AG10803 (cell line): ENCODE measurements at regions not wholly inside any gene's neighbourhood (a gene's known extent, or its start where the extent isn't known, plus 50 kb on each side); places are given as distances from the start of the nearest gene placed in this dataset.

ENCODE experiments used
- DNase-seq: peaks from one replicate; pipeline ENCODE4 v3.0.0; 2010; ENCODE audit warnings: low read depth
- H3K4me3 ChIP-seq: 2 replicates; pipeline ENCODE4 v1.5.1; 2011; ENCODE audit warnings: mild to moderate bottlenecking, low read length, control low read depth
- TF ChIP-seq, protein P1 (sequence below): conservative IDR thresholded peaks from 2 replicates; pipeline ENCODE4 v1.5.1; 2011; ENCODE audit warnings: mild to moderate bottlenecking, low read length, control low read depth, inconsistent platforms

DNA sequence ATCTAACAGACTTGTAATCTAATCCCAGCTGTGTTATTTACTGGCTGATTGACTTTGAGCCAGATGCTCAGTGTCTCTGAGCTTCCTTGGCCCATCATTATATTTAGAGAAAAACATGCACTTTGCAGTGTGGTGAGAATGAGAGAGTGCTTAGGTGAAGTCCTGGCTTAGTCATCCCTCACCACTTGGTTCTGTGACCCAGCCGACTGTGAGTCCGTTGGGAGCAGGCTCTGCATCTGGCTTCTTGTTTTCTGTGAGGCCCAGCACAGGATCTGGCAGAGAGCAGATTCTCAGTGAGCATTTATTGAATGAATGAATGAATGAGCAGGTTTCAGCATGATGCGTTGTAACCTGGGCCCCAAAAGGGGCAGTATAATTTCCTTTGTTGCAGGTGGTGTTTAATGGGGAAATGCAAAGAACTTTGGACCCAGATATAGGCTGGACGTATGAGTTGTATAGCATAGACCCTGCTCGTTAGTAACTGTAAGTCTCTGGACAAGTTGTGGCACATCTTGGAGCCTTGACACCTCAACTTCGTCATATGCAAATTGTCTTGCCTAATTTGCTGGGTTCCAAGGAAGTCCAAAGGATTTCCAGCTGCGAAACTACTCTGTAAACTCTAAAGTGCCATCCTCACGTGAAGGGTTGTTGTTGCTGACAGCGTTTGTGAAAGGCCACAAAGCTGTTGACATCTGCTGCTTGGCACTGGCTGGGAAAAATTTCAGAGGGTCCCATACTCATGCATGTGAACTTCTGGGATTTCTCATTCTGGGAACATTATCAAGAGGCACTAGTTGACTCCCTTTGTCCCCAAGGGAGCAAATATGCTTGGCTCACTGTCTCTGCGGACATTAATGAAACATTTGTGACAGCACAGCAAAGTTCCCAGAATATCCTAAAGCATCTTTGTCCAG is 138.8 kb upstream of the USP24 start:
- DNase-seq: peak; percentile 39
- H3K4me3 ChIP-seq: no peak overlapping the region
- TF ChIP-seq, protein P1, sequence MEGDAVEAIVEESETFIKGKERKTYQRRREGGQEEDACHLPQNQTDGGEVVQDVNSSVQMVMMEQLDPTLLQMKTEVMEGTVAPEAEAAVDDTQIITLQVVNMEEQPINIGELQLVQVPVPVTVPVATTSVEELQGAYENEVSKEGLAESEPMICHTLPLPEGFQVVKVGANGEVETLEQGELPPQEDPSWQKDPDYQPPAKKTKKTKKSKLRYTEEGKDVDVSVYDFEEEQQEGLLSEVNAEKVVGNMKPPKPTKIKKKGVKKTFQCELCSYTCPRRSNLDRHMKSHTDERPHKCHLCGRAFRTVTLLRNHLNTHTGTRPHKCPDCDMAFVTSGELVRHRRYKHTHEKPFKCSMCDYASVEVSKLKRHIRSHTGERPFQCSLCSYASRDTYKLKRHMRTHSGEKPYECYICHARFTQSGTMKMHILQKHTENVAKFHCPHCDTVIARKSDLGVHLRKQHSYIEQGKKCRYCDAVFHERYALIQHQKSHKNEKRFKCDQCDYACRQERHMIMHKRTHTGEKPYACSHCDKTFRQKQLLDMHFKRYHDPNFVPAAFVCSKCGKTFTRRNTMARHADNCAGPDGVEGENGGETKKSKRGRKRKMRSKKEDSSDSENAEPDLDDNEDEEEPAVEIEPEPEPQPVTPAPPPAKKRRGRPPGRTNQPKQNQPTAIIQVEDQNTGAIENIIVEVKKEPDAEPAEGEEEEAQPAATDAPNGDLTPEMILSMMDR: no peak

DNA sequence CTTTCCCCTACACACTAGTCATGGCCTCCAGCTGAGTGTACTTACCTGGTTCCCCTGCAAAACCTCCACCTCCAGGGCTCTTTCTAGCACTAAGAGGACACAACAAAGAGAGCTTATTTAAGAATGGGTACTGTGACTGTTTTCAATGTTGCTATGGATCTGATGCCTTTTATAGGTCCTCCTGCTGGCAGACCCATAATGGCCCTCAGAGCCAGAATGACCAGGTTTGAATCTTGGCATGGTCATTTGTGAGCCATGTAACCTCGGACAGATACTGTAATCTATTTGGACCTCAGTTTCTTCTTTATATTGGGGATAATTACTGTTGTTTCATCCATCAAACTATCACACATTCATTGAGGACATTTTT is 137.6 kb upstream of the USP24 start:
- DNase-seq: no peak
- no peak overlapping the region for H3K4me3 ChIP-seq
- TF ChIP-seq, protein P1: no peak

DNA sequence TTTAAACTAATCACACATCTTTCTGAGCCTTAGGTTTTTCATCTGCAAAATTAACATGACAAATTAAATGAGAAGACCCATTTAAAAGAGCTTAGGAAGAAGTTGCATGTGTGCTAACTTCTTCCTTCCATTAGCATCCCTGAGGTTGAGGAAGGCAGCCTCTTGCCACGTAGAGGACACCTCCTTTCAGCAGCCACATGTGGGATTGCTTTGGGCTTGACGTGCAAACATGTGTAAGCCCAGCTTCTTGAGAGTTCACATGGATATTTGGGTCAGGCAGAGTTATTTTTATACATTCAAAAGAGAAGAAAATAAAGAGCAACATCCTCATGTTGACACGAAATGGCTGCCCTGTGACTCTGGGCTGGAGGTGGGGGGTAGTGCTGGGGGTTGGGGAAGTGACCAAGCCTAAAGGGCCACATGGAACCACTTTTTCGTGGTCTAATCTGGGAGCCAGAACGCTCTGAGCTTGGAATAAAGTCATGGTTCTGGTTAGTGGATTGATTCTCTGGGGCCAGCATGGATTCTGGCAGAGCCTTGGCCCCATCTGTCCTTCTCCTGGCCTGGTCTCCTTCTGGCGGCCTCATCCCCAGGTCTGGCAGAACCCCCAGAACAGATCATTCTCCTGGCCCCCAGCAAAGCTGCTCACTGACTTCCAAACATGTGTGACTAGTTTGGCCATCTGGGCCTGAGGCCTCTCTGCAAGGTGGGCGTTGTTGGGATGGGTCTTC is 137.1 kb upstream of the USP24 start:
- peak; percentile 71 for DNase-seq
- TF ChIP-seq, protein P1: no peak
- no peak overlapping the region for H3K4me3 ChIP-seq

DNA sequence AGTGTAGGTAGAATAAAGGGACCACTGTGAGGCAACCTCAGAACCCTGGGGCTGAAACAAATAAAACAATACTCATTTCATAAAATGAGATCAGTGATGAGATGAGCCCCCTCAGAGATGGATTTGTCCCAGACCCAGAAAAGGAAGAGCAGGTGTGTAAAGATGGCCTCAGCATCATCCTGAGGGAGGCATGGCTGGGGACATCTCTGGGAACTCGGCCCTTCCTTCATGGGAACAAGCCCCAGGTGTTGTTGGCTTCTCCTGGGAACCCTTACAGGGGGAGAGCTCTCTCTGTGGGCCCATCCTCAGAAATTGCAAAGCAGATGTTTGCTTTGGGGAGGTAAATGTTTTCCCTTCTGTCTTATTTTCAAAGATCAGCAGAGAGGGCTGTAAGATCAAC is 133.2 kb upstream of the USP24 start:
- DNase-seq: no peak
- TF ChIP-seq, protein P1: no peak
- no peak overlapping the region for H3K4me3 ChIP-seq

DNA sequence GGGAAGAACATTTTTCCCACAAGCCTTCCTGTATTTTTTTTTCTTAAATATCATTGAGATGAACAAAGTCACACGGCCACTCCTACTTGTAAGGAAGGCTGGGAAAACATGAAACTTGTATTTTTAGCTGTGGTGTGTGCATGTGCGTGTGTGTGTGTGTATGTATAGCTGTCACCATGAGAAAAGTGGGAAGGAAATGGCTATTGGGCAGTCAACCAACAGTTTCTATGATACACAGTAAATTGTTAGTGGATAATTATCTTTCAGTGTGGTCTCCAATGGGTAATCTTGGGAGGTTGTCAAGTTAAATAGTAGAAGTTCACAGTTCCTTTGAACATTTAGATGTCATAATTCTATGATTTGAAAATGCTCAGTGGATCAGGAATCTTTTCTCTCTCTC is 132.7 kb upstream of the USP24 start:
- TF ChIP-seq, protein P1: no peak
- H3K4me3 ChIP-seq: no peak overlapping the region
- no peak for DNase-seq

DNA sequence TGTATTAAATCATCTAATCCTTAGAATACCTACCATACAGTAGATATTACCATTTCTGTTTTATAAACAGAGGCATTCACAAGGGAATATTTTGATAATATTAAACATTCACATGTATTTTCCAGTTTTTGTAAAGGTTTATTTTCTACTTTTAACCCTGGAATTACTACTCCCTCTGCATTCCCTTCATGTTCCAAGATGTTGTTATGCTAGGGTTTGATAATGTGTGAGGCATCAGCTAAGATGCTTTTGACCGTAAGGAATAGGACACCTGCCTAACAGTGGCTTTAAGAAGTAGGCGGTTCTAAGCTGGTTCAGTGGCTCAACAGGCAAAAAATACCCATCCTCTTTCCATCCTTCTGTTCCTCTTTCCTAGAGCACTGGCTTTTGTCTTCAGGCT is 131.9 kb upstream of the USP24 start:
- H3K4me3 ChIP-seq: no peak overlapping the region
- DNase-seq: no peak
- TF ChIP-seq, protein P1: no peak
